Suppressor macrophage treated with lipopolysaccharide for 1 hour (primary cell): ENCODE measurements at regions not wholly inside any gene's neighbourhood (a gene's known extent, or its start where the extent isn't known, plus 50 kb on each side); places are given as distances from the start of the nearest gene placed in this dataset.
"Not testable (repeated sequence)": the region's sequence is repeated elsewhere in the genome, so short reads cannot be mapped to it uniquely, and the experiment has no call there.

Experiments
- DNase-seq, 3 donors: peaks; one replicate each; pipeline ENCODE4 v3.0.0-alpha.2; 2020 to 2022

DNA sequence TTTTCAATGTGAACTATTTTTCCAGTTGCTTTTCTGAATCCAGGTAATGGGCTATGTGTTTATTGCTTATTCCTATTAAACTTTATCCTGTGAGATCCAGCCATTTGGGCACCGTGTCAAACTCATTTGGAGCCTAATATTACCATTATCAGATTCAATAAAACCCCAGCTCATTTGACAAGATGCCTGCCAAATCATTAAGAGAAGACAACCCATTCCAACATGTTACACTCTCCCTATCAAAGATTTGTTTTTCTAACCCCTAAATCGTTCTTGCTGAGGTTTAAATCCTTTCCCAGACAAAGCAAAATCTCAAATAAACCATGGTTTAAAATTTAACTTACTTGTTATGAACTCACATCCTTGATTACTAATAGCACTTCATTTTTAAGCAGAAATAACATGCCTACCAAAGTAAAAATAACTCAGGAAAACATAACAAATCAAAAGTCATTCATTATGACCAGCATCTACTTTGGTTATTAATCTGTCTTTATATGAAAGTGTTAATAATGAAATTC, 130.0 kb upstream of the TCF21 start:
- DNase-seq: no peak

DNA sequence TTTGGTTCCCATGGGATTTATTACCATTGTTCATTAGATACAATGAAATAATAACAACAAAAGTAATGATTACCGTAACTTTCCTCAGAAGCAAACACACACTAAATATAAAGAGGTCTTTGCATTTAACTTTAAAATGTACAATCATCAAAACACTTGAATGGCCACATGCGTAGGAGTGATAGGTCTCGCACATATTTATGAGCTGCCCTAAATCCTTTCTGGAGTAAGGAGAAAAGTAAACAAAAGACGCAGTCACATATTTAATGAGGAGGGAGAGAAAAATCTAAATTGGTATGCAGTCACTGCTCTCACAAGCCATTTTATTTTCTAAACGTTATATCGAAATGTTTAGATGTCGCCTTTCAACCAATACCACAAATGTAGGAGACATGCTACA, 129.4 kb upstream of the TCF21 start:
- no peak for DNase-seq

DNA sequence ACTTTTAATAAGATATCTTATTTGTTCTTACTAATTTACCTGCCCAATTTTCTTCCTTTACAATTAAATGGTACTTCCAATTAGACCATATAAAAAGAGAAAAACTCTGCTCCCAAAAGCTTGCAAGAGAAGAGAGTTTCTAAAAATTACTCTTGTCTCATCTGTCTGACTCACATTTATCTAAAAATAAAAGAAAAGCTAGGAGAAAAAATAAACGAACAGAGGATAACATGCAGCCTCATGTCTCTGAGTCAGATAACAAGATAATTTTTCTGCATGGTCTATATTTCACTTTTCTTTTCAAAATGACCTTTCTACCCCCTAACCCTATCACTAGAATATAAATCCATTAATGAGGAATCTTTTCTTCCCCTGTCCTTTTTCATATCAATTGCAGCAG, 127.2 kb upstream of the TCF21 start:
- DNase-seq: no peak

GRCh38 chr6:133764008-133764753, 124.7 kb upstream of the TCF21 start:
- DNase-seq: no peak

DNA sequence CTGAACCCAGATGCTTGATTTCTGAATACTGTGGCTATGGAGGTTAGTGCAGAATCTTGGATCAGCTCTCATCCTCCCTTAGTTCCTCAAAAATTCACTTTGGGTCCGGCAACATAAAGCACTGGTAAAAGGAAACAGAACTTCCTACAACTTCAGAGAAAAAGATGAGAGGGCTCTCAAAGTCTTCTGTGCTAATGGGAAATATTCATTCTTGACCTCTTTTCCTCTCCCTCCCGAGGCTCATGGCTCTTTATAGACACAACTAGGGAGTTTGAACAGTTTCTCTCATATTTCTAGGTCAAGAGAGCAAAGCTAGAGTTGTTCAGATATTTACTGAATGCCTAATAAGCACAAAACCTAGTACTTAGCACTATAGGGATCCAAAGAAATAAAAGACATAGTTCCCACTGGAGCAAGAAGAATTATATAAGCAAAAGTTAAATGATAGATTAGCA, 124.1 kb upstream of the TCF21 start:
- DNase-seq: no peak

- no peak for DNase-seq
These were observed 121.4 kb upstream of the TCF21 start for GRCh38 chr6:133767357-133767970.

DNA sequence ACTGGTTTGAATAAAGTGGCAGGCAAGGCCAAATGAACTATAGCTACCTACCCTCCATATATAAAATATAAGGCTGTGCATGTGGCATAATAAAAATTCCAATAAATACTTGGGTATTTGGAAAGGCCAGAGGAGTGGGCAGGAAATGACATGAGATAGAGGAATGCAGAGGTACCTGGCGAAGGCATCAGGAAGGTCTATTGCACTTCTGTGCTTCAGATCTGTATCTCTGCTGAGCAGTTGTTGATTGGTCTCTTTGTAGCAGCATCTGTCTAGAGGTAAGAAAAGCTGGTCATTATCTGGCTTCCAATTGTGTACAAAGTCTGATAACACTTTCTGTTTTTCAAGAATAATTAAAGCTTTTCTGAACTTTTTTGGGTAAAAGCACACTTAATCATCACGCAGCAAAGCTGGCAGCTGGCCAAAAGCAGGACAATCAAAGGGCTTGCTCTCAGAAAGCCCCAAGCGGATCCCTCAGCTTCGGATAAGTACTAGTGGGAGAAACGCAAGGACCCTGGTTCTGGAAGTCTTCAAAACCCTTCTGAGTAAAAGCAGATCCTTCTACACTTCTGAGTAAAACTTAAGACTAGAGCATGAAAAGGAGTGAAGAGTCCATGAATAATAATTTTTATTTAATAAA, 120.1 kb upstream of the TCF21 start:
- peak in 1 of 3 donors; percentile 4 for DNase-seq

DNA sequence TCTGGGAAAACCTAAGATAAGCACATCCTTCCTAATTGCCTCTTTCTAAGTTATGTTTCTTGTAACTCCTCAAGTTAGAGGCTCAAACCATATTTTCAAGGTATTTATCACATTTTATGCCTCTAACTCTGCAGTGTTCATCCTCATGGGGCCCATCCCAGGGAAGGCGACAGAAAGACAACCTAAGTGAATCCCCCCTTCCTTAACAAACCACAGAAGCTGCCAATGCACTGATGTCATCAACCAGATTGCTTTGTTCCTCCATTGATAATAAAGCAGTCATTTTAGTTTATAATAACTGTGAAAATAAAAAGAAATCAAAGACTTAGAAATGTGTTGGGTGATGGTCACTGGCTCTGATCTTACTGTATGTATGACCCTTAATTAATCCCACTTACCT, 119.5 kb upstream of the TCF21 start:
- DNase-seq: no peak

- no peak for DNase-seq
These were observed 116.3 kb upstream of the TCF21 start for GRCh38 chr6:133772567-133772966.

- DNase-seq: no peak
These were observed 115.1 kb upstream of the TCF21 start for GRCh38 chr6:133773776-133774175.

DNA sequence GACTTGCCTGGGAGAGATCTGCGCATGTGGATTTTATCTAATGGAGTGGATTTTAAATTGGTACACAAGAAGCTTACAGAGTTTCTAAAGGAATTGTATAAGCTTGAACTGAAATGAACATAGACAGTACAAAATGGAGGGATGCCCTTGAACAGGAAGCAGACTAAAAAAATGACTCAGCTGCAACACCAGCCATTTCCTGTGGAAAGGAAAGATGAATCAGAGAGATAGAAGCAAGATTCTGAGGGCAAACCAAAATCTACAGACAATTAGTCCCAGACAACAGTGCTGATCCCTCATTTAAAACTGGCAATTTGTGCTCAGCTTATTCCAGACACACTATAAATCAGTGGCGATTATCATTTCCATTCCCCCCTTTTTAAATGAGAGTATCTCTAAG, 114.6 kb upstream of the TCF21 start:
- DNase-seq: peak in 2 of 3 donors; percentile 2 to 20

DNA sequence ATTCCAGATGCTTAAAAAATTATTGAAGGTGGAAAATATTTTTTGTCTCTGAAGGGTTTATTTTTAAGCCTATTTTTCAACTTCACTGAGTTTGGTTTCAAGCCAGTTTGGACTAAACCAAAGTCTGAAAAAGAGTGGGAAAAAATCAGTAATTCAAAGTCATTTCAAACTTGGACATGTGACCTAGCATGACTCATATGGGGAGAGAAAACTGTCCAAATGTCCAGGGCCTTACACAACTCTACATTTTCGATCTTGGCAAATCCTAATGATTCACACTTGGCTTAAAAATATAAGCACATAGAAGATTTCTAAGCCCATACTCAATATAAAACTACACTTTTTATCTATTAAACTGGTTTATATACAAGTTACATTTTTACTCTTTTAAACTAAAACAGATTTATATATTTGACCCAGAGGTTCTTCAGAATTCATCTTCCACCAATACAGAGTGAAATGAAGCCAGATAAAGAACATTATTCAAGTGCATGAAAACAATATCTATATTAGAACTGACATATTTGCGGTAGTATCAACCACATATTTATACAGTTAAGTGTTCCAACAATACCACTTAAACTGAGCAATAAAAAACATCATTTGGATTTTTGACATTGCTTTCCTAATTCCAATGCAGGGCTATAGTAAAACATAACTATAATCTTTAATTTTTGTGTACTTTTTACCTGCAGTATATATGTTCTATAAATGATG, 110.3 kb upstream of the TCF21 start:
- peak; percentile 21 to 56 (median 51) for DNase-seq

DNA sequence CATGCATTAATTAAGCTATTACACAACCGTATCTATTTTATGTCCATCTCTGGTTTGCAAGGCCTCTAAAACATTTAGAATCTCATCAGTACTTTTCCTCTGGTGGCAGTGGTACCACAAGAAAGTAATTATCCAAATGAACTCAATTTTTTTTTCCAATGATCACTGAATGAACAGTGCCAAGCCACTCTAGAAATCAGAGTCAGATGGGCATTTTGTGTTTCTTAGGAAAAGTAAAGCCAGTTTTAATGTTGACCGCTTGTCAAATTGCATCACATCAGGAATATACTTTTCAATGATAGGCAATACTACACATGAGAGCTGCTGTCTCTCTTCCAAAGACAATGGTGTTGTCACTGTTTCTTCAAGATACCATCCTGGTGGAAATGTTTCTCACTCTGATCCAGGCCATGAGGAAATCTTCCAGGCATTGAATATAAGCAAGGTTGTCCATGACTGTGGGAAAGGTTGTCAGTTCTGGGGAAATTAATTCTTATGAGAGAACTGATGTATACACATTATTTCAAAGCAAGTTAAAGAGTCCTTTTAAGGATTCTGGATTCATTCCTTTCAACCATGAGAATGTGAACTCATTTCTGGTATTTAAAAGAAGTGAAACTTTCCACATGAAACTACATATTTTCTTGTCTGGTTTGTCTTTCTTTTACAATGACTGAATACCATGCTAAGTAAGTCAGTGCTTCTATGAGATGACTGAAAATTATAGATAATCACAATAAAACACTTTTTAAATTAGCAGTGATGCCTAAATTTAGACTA, 108.8 kb upstream of the TCF21 start:
- no peak for DNase-seq

DNA sequence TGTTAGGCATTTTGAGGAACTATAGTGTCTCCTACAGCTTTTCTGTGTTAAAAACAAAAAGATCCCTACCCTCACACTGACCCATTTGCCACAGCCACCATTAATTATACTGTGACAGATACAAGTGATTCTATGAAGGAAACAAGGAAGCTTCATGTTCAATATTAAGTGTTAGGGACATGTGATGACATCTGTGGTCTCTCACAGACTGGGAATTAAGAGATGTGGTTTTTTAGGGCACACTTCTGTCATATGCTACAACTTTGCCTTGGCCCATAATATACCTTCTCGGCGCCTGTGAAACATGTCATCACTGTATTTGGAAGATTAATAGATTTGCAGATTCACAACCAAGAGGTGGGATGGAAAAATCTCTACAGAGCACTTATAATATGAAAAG, 102.9 kb upstream of the TCF21 start:
- no peak for DNase-seq

DNA sequence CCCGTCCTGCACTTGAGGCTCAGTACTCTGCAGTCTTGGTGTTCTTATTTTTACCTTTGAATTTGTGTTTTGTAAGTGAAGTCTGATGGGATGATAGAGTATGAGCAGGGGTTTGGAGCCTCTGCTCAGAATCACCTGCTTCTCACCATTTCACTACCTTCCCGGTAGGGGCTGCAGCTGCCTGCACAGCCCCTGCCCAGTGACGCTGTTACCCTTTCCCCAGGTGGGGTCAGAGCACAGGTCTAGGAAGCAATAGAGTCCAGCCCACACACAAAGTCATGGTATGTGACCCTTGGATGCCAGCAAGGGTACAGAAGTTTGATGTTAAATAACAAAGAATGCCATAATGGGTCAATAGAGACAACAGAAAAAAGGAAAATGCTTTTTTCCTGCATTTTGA, 101.8 kb upstream of the TCF21 start:
- DNase-seq: no peak

DNA sequence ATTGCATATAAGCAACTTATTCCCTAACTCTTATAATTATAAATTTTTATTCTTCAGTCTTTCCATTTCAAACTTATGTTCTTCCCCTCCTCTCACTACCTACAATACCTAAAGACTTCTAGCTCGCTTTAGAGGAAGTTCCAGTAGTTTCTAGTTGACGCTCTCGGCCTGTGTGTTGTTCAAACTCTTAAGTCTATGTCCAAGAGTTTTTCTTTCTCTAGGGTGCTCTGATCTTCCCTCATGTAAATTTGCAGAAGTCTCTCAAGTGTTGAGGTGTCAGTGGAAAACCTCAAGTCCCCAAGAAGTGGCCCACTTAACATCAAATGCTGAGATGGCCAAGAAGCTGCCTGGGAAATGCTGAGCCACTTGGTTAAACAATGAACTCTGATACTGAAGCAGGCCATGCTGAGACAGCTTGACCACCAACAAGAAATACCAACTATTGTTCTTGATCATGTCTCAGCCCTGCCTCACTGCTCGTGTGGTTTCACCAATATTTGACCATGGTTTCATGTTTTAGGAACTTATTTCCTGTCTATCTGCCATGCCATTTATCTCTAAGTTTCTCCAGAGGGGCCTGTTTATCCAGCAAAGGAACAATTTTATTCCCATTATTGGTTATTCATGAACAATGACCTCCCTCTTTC, 100.9 kb upstream of the TCF21 start:
- no peak for DNase-seq

DNA sequence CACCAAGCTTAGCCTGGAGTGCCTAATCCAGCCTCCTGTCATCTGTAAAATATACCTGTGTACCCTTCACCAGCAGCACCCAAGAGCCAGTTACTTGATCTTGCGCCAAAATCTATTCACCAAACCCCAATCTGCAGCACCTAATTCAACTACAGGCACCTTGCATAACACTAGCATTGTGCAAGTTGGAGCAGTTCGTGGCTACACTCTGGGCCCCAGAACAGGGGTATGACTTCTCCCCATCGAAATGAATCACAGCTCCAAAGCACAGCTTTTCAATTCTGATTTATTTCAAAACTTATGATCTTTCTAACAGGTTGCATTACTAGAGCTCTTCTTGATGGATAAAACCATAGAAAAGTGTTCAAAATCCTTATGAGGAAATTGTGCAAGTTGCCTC, 100.4 kb upstream of the TCF21 start:
- no peak for DNase-seq

DNA sequence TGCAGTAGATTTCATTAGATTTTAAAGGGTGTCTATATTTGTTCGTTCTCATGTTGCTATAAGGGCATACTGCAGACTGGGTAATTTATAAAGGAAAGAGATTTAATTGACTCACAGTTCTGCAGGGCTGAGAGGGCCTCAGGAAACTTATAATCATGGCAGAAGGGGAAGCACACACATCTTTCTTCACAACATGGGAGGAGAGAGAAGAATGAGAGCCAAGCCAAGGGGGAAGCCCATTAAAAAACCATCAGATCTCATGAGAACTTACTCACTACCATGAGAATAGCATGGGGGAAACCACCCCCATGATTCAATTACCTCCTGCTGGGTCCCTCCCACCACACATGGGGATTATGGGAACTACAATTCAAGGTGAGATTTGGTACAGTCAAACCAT, 99.5 kb upstream of the TCF21 start:
- peak in 2 of 3 donors; percentile 5 to 17 for DNase-seq

GRCh38 chr6:133790756-133791155, 98.2 kb upstream of the TCF21 start:
- DNase-seq: not testable (repeated sequence)

DNA sequence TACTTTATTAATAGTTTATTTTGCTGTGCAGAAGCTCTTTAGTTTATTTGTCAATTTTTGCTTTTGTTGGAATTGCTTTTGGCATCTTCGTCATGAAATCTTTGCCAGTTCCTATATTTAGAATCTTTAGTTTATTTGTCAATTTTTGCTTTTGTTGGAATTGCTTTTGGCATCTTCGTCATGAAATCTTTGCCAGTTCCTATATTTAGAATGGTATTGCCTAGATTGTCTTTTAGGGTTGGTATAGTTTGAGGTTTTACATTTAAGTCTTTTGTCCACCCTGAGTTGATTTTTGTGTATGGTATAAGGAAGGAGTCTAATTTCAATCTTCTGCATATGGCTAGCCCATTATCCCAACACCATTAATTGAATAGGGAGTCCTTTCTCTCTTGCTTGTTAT, 93.9 kb upstream of the TCF21 start:
- not testable (repeated sequence) for DNase-seq

GRCh38 chr6:133796235-133796634, 92.7 kb upstream of the TCF21 start:
- no peak for DNase-seq

DNA sequence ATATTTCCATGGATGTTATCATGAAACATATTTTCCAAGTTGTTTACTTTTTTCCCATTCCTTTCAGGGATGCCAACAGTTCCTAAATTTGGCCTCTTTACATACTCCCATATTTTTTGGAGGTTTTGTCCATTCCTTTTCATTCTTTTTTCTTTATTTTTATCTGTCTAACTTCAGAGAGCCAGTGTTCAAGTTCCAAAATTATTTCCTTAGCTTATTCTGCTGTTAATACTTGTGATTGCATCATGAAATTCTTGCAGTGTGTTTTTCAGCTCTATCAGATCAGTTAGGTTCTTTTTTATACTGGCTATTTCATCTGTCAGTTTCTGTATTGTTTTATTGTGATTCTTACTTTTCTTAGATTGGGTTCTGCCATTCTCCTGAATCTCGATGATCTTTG, 89.9 kb upstream of the TCF21 start:
- DNase-seq: no peak
